NT2/D1 (cell line): ENCODE measurements at regions not wholly inside any gene's neighbourhood (a gene's known extent, or its start where the extent isn't known, plus 50 kb on each side); places are given as distances from the start of the nearest gene placed in this dataset.
A peak's percentile ranks its signal among the peaks of the same experiment; 100 is the strongest.

Experiments
- DNase-seq: peaks from one replicate; pipeline ENCODE4 v3.0.0-alpha.2; 2011; ENCODE audit warnings: low read depth, low spot score
- H3K27me3 ChIP-seq: 2 replicates; pipeline ENCODE4 v1.6.0; 2011; ENCODE audit warnings: mild to moderate bottlenecking; ENCODE audit not compliant: insufficient read length, insufficient read depth
- H3K36me3 ChIP-seq: 2 replicates; pipeline ENCODE4 v1.6.1; 2011; ENCODE audit warnings: mild to moderate bottlenecking, low read length, mixed read lengths; ENCODE audit not compliant: insufficient read depth, insufficient read length
- H3K4me1 ChIP-seq: 2 replicates; pipeline ENCODE4 v1.5.1; 2011; ENCODE audit not compliant: insufficient read depth, insufficient read length
- H3K4me3 ChIP-seq: 2 replicates; pipeline ENCODE4 v1.5.1; 2011; ENCODE audit warnings: low read depth; ENCODE audit not compliant: insufficient read length
- H3K9ac ChIP-seq: 2 replicates; pipeline ENCODE4 v1.6.0; 2011; ENCODE audit warnings: low read depth; ENCODE audit not compliant: insufficient read length
- H3K9me3 ChIP-seq: 2 replicates; pipeline ENCODE4 v1.5.1; 2011; ENCODE audit warnings: mild to moderate bottlenecking, low read length; ENCODE audit not compliant: insufficient read depth
- SUZ12 ChIP-seq: IDR thresholded peaks from 2 replicates; pipeline ENCODE4 v1.6.1; 2011; ENCODE audit not compliant: insufficient read length, insufficient read depth; ENCODE audit errors: extremely low read depth
- YY1 ChIP-seq: IDR thresholded peaks from 2 replicates; pipeline ENCODE4 v1.6.1; 2011; ENCODE audit not compliant: insufficient read length, insufficient read depth
- ZNF274 ChIP-seq: IDR thresholded peaks from 2 replicates; pipeline ENCODE4 v1.6.1; 2011; ENCODE audit warnings: mild to moderate bottlenecking, low read depth, low read length

DNA sequence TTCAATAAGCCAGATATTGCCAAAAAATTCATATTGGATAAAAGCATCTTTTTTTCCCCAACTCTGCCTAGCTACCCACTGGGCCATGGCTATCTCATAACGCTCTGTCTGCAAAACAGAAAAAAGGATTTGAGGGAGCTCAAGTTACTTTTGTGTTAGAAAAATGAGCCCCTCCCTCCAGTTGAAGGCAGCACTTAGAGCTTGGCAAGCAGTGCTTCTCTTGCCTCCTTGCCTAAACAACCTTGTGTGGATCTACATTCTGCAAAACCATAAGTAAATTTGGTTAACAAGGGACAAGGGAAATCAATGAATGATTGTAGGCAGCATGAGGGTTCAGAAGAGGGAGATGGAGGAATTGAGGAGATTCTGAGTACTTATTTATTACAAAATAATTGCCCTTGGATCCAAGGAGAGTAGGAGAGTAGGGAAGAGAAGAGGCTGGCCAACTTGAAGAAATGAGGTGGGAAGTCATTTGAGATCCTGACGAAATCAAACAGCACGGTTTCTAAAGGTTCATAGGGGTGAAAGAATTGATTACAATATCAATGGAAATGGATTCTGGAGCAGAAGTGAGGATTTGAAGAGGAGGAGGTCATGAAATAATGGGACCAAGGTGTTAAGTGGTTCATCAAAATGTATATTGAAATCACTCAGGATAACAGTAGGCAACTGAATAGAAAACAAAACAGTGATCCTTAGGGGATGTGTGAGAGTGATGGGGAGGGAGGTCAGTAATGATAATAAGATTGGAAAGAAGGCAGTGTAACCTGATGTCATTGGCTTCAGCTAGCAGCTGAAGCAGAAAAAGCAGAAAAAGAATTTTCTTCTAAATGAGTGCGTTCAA is 434.8 kb upstream of the IGFBP7 start:
- no peak overlapping the region for H3K4me3 ChIP-seq
- no peaks in the 10 kb centered on the region for H3K4me1 ChIP-seq
- TF ChIP-seq ZNF274 (no peak), YY1 (no peak), SUZ12 (no peak)
- H3K36me3 ChIP-seq = no peaks in the 10 kb centered on the region
- H3K27me3 ChIP-seq = no peaks in the 10 kb centered on the region
- H3K9ac ChIP-seq = no peak overlapping the region
- DNase-seq = peak; percentile 15
- H3K9me3 ChIP-seq = no peaks in the 10 kb centered on the region

DNA sequence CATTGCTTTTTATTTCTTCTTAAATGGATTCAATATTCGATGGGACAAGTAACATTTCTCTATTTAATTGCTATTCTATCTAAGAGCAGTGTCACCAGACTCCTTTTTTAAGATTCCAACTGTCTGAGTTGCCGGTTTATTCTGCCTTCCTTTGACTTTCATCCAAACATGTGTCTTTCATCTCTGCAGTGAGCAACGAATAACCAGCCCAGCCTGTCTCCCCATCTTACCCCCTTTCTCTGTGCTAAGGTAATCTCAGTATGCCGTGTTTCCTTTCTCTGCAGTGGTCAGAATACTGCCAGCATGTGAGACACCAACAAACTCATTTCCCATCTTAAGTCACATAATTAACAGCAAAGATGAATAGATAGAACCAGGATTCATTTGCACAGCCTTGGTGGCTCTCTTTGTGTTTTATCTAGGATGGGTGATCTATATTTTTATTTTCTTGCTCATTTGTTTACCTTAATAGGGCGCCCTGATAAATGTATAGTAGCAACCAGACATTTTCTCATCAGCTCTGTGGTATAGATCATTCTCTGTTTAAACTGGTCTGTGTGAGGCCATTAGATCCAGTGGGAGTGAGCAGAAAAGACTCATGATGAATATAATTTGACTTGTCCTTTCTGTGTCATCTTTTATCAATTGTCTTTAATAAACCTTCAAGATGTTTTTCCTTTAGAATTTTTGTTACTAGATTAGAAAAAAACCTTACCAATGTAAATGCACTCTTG is 394.8 kb upstream of the IGFBP7 start:
- Histone ChIP-seq H3K9me3 (no peaks in the 10 kb centered on the region), H3K27me3 (no peaks in the 10 kb centered on the region), H3K4me3 (no peak overlapping the region), H3K36me3 (no peaks in the 10 kb centered on the region), H3K4me1 (no peaks in the 10 kb centered on the region), H3K9ac (no peak overlapping the region)
- no peak for DNase-seq
- TF ChIP-seq YY1 = no peak
- TF ChIP-seq ZNF274 = no peak
- no peak for TF ChIP-seq SUZ12

DNA sequence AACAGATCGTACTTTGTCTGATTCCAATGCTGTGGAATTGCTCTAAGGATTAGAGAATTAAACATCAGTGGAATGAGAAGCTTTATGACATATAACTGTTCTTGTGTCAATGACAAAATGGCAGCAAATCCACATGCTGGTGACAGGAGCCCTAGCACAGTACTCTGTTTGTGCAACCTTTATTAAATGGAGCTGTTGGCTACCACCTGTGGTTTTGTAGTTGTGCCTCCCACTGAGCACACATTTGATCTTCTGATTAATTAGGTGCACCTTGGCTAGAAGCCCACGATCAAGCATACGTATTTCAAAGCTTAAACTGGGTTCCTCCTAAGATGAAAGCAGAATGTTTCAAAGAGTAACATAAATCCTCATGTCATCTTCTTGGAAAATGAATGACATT is 394.0 kb upstream of the IGFBP7 start:
- Histone ChIP-seq H3K9me3 (no peaks in the 10 kb centered on the region), H3K27me3 (no peaks in the 10 kb centered on the region), H3K4me3 (no peak overlapping the region), H3K9ac (no peak overlapping the region), H3K4me1 (no peaks in the 10 kb centered on the region), H3K36me3 (no peaks in the 10 kb centered on the region)
- no peak for TF ChIP-seq ZNF274
- TF ChIP-seq SUZ12 = no peak
- no peak for DNase-seq

DNA sequence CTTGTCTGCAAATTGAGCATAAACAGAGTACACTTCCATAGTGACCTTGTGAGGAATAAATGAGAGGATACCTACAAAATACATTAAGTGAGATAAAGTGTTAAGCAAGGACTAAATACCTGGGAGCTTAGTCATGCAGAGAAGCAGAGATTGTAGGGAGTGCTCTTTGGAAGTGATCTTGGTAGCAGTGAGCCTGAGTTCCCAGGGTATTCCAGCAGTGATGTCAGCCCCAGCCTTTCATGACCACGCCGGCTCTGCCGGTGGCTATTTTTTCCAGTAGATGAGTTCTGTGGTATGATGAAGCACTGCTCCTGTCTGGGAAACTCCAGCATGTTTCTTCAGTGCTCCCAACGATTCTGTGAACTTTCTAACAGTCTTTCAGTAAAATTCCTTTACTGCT is 391.5 kb upstream of the IGFBP7 start:
- no peak overlapping the region for H3K4me3 ChIP-seq
- DNase-seq = no peak
- H3K9ac ChIP-seq = no peak overlapping the region
- no peaks in the 10 kb centered on the region for H3K9me3 ChIP-seq
- no peaks in the 10 kb centered on the region for H3K27me3 ChIP-seq
- no peaks in the 10 kb centered on the region for H3K36me3 ChIP-seq
- TF ChIP-seq SUZ12 (no peak), YY1 (no peak), ZNF274 (no peak)
- H3K4me1 ChIP-seq = no peaks in the 10 kb centered on the region

DNA sequence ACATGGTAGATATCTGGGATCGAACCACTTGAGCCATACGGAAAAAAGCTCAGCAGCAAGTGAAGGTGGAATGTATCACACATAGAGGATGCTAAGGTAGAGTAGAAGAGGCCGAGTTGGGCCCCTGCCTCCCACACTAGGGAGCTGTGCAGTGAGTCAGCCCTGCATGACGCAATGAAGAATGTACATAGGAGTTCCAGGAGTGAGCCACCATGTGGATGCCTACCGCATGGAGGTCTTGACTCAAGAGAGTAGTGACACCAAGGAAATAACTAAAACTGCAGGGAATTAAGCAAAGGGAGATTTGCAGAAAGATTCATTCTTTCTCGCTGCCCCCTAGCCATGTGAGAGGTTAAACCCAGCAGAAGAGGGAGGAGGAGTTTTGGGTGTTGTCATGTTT is 389.6 kb upstream of the IGFBP7 start:
- TF ChIP-seq YY1 = no peak
- no peak for TF ChIP-seq SUZ12
- TF ChIP-seq ZNF274 = no peak
- H3K9ac ChIP-seq = no peak overlapping the region
- no peak for DNase-seq
- H3K27me3 ChIP-seq = no peaks in the 10 kb centered on the region
- no peak overlapping the region for H3K4me3 ChIP-seq
- H3K4me1 ChIP-seq = no peaks in the 10 kb centered on the region
- H3K9me3 ChIP-seq = no peaks in the 10 kb centered on the region
- no peaks in the 10 kb centered on the region for H3K36me3 ChIP-seq

DNA sequence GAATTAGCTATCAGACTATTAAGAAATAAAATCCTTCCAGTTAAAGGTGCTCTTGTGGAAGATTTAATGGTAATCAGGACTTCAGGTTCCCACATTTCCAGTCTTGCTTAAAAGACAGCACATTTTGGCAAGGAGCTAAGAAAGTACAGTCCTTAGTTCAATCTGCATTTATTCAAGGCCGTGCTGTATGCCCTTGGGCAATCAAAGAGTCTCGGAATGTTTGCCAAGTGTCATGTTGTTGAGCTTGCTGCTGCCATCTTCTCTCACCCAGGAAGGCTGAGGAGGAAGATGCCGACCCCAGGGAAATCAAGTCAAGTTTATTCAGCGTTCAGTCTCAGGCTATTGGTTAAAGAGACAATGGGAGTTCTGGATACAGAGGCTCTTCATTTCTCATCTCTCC is 388.1 kb upstream of the IGFBP7 start:
- TF ChIP-seq SUZ12 (no peak), ZNF274 (no peak)
- no peaks in the 10 kb centered on the region for H3K4me1 ChIP-seq
- no peak for DNase-seq
- H3K36me3 ChIP-seq = no peaks in the 10 kb centered on the region
- H3K27me3 ChIP-seq = no peaks in the 10 kb centered on the region
- no peak overlapping the region for H3K9ac ChIP-seq
- H3K9me3 ChIP-seq = no peaks in the 10 kb centered on the region
- H3K4me3 ChIP-seq = no peak overlapping the region

DNA sequence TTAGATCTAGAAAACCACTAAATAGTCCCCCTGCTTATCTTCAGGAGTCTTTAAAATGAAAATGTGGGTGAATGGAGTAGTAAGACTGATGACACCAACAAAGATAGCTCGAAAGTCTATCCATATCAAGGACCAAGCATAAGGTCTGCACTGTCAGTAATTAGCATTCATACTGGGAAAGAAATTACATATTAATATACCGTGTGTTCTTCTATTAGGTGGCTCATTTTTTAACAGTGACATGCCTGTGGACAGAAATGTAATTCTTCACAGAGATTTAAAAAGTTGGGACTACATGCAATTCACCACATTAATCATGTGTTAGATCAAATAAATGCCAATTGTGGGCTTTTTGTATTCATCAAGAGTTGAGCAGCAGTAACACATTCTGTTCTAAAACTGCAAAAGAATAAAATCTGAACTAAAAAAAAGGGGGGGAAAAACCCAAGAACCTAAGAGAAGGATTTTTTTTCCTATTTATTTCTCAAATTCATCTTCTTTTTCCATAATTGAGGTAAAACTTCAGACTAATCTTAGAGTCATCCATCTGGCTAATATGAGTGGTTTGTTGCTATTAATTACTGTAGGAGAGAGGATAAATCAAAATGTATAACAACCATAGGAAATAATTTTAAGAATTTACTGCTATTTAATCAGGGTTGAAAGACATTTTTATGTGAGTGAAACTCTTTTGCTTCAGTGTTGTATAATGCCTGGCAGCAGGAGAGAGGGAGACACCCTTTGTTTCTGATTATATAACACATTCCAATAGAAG is 386.7 kb upstream of the IGFBP7 start:
- Histone ChIP-seq H3K4me1 (no peaks in the 10 kb centered on the region), H3K9me3 (no peaks in the 10 kb centered on the region; the same call in 1 of the 2 replicates), H3K9ac (no peak overlapping the region), H3K36me3 (no peaks in the 10 kb centered on the region), H3K27me3 (no peaks in the 10 kb centered on the region), H3K4me3 (no peak overlapping the region)
- no peak for TF ChIP-seq SUZ12
- no peak for DNase-seq
